HG03103 (cell line): ENCODE measurements at regions not wholly inside any gene's neighbourhood (a gene's known extent, or its start where the extent isn't known, plus 50 kb on each side); places are given as distances from the start of the nearest gene placed in this dataset.
"Not testable (repeated sequence)": the region's sequence is repeated elsewhere in the genome, so short reads cannot be mapped to it uniquely, and the experiment has no call there.

ENCODE experiments used
- ATAC-seq: cut with Tn5 transposase; IDR thresholded peaks from one replicate; pipeline ENCODE4 v1.9.1; 2021; ENCODE audit warnings: low read depth; ENCODE audit not compliant: unreplicated experiment

- ATAC-seq, result no peak
Measured at GRCh38 chr1:193951984-193952383, 765.6 kb upstream of the B3GALT2 start.

- ATAC-seq, result no peak
Measured at GRCh38 chr1:193944454-193944853, 758.0 kb upstream of the B3GALT2 start.

- no peak for ATAC-seq
Measured at GRCh38 chr1:193940176-193940575, 753.8 kb upstream of the B3GALT2 start.

GRCh38 chr1:193939585-193939984 is 753.2 kb upstream of the B3GALT2 start:
- ATAC-seq, result no peak

GRCh38 chr1:193937308-193937707 is 750.9 kb upstream of the B3GALT2 start:
- no peak for ATAC-seq

- no peak for ATAC-seq
Measured at GRCh38 chr1:193932979-193933378, 746.6 kb upstream of the B3GALT2 start.

GRCh38 chr1:193931356-193931755 is 744.9 kb upstream of the B3GALT2 start:
- ATAC-seq, result no peak

- ATAC-seq, result no peak
Measured at GRCh38 chr1:193929374-193930033, 743.1 kb upstream of the B3GALT2 start.

GRCh38 chr1:193927550-193927949 is 741.1 kb upstream of the B3GALT2 start:
- no peak for ATAC-seq

- ATAC-seq, result no peak
Measured at GRCh38 chr1:193926956-193927355, 740.5 kb upstream of the B3GALT2 start.

GRCh38 chr1:193919827-193920226 is 733.4 kb upstream of the B3GALT2 start:
- ATAC-seq, result no peak

GRCh38 chr1:193916452-193916851 is 730.0 kb upstream of the B3GALT2 start:
- no peak for ATAC-seq

GRCh38 chr1:193914871-193915270 is 728.5 kb upstream of the B3GALT2 start:
- ATAC-seq, result no peak

GRCh38 chr1:193909406-193910082 is 723.1 kb upstream of the B3GALT2 start:
- ATAC-seq, result no peak

- no peak for ATAC-seq
Measured at GRCh38 chr1:193905288-193906085, 719.1 kb upstream of the B3GALT2 start.

- no peak for ATAC-seq
Measured at GRCh38 chr1:193891788-193892187, 705.4 kb upstream of the B3GALT2 start.

GRCh38 chr1:193890935-193891334 is 704.5 kb upstream of the B3GALT2 start:
- no peak for ATAC-seq

- ATAC-seq, result no peak
Measured at GRCh38 chr1:193884848-193885558, 698.6 kb upstream of the B3GALT2 start.

GRCh38 chr1:193877920-193878319 is 691.5 kb upstream of the B3GALT2 start:
- ATAC-seq, result not testable (repeated sequence)

GRCh38 chr1:193868425-193868824 is 682.0 kb upstream of the B3GALT2 start:
- ATAC-seq, result no peak

GRCh38 chr1:193856261-193856660 is 669.8 kb upstream of the B3GALT2 start:
- no peak for ATAC-seq
